ENCODE measurements at regions not wholly inside any gene's neighbourhood (a gene's known extent, or its start where the extent isn't known, plus 50 kb on each side); places are given as distances from the start of the nearest gene placed in this dataset.

GRCh38 chr11:92591521-92591920 is 366.9 kb downstream of the FAT3 start:
- DNase-seq (ENCODE audit: low read depth): no peak
- TF ChIP-seq, protein P1, sequence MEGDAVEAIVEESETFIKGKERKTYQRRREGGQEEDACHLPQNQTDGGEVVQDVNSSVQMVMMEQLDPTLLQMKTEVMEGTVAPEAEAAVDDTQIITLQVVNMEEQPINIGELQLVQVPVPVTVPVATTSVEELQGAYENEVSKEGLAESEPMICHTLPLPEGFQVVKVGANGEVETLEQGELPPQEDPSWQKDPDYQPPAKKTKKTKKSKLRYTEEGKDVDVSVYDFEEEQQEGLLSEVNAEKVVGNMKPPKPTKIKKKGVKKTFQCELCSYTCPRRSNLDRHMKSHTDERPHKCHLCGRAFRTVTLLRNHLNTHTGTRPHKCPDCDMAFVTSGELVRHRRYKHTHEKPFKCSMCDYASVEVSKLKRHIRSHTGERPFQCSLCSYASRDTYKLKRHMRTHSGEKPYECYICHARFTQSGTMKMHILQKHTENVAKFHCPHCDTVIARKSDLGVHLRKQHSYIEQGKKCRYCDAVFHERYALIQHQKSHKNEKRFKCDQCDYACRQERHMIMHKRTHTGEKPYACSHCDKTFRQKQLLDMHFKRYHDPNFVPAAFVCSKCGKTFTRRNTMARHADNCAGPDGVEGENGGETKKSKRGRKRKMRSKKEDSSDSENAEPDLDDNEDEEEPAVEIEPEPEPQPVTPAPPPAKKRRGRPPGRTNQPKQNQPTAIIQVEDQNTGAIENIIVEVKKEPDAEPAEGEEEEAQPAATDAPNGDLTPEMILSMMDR (IDR thresholded peaks at IDR 0.05; ENCODE audit: low read depth, low read length, missing control alignments): no peak
- no peak overlapping the region for H3K4me3 ChIP-seq (ENCODE audit: low read depth, low read length)

DNA sequence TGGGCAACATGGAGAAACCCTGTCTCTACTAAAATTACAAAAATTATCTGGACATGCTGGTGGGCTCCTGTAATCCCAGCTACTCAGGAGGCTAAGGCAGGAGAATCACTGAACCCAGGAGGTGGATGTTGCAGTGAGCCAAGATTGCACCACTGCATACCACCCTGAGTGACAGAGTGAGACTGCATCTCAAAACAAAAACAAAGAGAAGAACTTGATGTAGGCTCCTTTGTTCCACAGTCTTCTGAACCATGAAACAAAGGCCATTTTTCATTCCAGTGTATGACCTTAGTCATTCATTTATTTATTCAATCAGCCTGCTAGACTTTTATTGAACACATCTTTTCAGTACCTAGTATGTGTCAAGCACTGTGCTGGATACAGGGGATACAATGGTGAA is 369.6 kb downstream of the FAT3 start:
- DNase-seq (ENCODE audit: low read depth): no peak
- H3K4me3 ChIP-seq (ENCODE audit: low read depth, low read length): no peak overlapping the region
- TF ChIP-seq, protein P1 (IDR thresholded peaks at IDR 0.05; ENCODE audit: low read depth, low read length, missing control alignments): no peak

GRCh38 chr11:92595052-92595451 is 370.4 kb downstream of the FAT3 start:
- TF ChIP-seq, protein P1 (IDR thresholded peaks at IDR 0.05; ENCODE audit: low read depth, low read length, missing control alignments): no peak
- no peak for DNase-seq (ENCODE audit: low read depth)
- no peak overlapping the region for H3K4me3 ChIP-seq (ENCODE audit: low read depth, low read length)

DNA sequence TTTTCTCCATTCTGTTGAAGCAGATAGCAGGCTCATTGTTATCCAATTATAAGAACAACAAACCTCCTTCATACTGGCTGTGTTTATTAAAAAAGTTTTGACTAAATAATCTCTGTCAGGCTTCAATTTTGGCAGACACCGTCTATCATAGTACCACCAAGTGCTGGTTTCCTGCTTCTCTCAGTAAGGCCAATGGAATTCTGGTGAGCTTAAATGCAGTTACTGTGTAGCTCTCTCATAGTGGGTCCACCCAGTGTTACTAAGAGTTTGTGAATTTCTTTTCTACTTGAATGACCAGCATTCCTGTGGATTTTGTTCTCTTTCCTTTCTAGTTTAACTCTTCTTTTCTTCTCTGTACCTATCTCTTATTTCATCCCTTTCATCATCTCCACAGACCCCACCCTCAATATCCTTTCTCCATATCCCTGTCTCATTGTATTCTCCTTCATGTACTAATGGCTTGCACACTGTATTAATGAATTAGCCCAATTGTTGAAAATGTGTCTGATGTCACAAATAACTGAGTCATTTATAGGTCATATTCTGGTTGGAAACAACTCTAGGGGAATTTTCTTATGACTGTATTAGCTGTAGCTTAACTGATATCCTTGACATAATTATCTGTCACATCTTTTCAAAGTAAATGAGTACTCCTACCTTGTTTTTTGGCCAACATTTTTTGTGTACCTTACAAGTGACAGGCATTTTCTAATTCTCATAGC is 372.1 kb downstream of the FAT3 start:
- DNase-seq (ENCODE audit: low read depth): no peak
- no peak overlapping the region for H3K4me3 ChIP-seq (ENCODE audit: low read depth, low read length)
- TF ChIP-seq, protein P1 (IDR thresholded peaks at IDR 0.05; ENCODE audit: low read depth, low read length, missing control alignments): no peak

DNA sequence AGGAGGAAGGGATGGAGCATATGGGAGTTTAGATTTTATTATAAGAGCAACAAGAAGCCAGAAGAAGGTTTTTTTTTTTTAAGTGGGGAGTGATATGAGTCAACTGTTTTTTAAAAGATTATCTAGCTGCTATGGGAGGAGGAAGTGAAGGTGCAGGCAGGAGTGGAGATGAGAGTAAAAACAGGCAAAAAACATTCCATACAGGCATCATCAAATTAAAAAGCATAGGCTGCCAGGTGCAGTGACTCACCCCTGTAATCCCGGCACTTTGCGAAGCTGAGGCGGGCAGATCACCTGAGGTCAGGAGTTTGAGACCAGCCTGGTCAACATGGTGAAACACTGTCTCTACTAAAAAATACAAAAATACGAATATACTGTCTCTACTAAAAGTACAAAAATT is 368.4 kb upstream of the MTNR1B start:
- TF ChIP-seq, protein P1 (IDR thresholded peaks at IDR 0.05; ENCODE audit: low read depth, low read length, missing control alignments): no peak
- DNase-seq (ENCODE audit: low read depth): no peak
- no peak overlapping the region for H3K4me3 ChIP-seq (ENCODE audit: low read depth, low read length)

DNA sequence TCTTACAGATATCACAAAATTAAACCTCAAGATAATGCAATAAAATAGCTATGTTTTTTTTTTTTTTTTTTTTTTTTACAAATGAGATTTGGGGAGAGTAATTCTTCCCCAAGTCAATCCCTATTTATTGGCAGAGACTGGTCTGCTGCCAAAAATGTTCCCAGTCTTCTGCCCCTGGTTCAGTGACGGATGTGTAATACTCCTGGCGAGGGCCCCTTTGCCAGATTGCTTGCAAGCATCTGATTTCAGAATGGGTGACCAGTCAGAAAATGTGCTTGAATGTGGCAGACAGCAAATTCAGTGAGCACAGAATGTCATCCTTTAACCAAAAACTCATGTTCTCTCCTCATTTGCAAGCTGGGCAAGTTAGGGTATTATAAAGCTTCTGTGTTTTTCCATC is 363.8 kb upstream of the MTNR1B start:
- no peak for DNase-seq (ENCODE audit: low read depth)

More for the DNA sequence above, 363.8 kb upstream of the MTNR1B start:
- TF ChIP-seq, protein P1 (IDR thresholded peaks at IDR 0.05; ENCODE audit: low read depth, low read length, missing control alignments): no peak
- H3K4me3 ChIP-seq (ENCODE audit: low read depth, low read length): no peak overlapping the region

All from GM12864 (cell line).